Neural cell (in vitro differentiated cells): ENCODE measurements at regions not wholly inside any gene's neighbourhood (a gene's known extent, or its start where the extent isn't known, plus 50 kb on each side); places are given as distances from the start of the nearest gene placed in this dataset.

Experiments
- H2AFZ ChIP-seq: fragments of 200-600, 300-800 bp; sonication (generic), shearing (Covaris generic); 2 replicates; pipeline ENCODE4 v1.6.0; 2014; ENCODE audit warnings: low read depth, mild to moderate bottlenecking, antibody characterized with exemption, low read length, moderate library complexity
- H3F3A ChIP-seq: fragments of 200-600 bp; shearing (Covaris generic); 2 replicates; pipeline ENCODE4 v1.6.1; 2016; ENCODE audit warnings: mild to moderate bottlenecking, moderate library complexity, mixed read lengths, antibody characterized with exemption, low read length; ENCODE audit not compliant: insufficient read depth, poor library complexity, severe bottlenecking
- H3K27ac ChIP-seq: fragments of 200-600, 300-800 bp; sonication (generic), shearing (Covaris generic); 2 replicates; pipeline ENCODE4 v1.5.1; 2014; ENCODE audit warnings: mild to moderate bottlenecking, low read length, moderate library complexity
- H3K27me3 ChIP-seq: fragments of 300-800, 200-600 bp; sonication (generic), shearing (Covaris generic); 2 replicates; pipeline ENCODE4 v1.6.0; 2014; ENCODE audit warnings: mild to moderate bottlenecking, low read depth, low read length, moderate library complexity; ENCODE audit not compliant: insufficient read depth
- H3K36me3 ChIP-seq: fragments of 300-800, 200-600 bp; sonication (generic), shearing (Covaris generic); 2 replicates; pipeline ENCODE4 v1.5.1; 2014; ENCODE audit warnings: mild to moderate bottlenecking, antibody characterized with exemption, low read length, moderate library complexity; ENCODE audit not compliant: insufficient read depth
- H3K4me2 ChIP-seq: fragments of 300-800, 200-600 bp; sonication (generic), shearing (Covaris generic); 2 replicates; pipeline ENCODE4 v1.6.0; 2014; ENCODE audit warnings: mild to moderate bottlenecking, low read length
- H3K4me3 ChIP-seq: fragments of 300-800, 200-600 bp; sonication (generic), shearing (Covaris generic); 2 replicates; pipeline ENCODE4 v1.5.1; 2014; ENCODE audit warnings: mild to moderate bottlenecking, low read length, moderate library complexity
- H3K79me2 ChIP-seq: fragments of 200-600 bp; shearing (Covaris generic); replicated peaks from 2 replicates; pipeline ENCODE4 v1.6.0; 2014; ENCODE audit warnings: mild to moderate bottlenecking, low read length, moderate library complexity; ENCODE audit not compliant: insufficient read depth
- H3K9ac ChIP-seq: fragments of 300-800, 200-600 bp; sonication (generic), shearing (Covaris generic); 2 replicates; pipeline ENCODE4 v1.6.1; 2016; ENCODE audit warnings: mild to moderate bottlenecking, low read length, mixed read lengths
- H3K9me2 ChIP-seq: fragments of 200-600 bp; shearing (Covaris generic); 2 replicates; pipeline ENCODE4 v1.6.1; 2016; ENCODE audit warnings: mild to moderate bottlenecking, low read length, mixed read lengths; ENCODE audit not compliant: insufficient read depth
- H3K9me3 ChIP-seq: fragments of 200-600, 300-800 bp; sonication (generic), shearing (Covaris generic); 2 replicates; pipeline ENCODE4 v1.6.1; 2016; ENCODE audit warnings: mild to moderate bottlenecking, mixed run types, low read length, moderate library complexity, mixed read lengths
- H4K20me1 ChIP-seq: fragments of 200-600 bp; shearing (Covaris generic); 2 replicates; pipeline ENCODE4 v1.6.1; 2016; ENCODE audit warnings: mild to moderate bottlenecking, mixed run types; ENCODE audit not compliant: insufficient read depth
- CTCF ChIP-seq: fragments of 450-650 bp; IDR thresholded peaks from 2 replicates; pipeline ENCODE4 v1.5.1; 2014; ENCODE audit warnings: antibody characterized with exemption, mild to moderate bottlenecking, moderate library complexity; ENCODE audit not compliant: poor library complexity, severe bottlenecking
- EP300 ChIP-seq: fragments of 450-650 bp; conservative IDR thresholded peaks from 2 replicates; pipeline ENCODE4 v1.6.1; 2014; ENCODE audit warnings: antibody characterized with exemption, mild to moderate bottlenecking, moderate library complexity; ENCODE audit not compliant: poor library complexity, severe bottlenecking
- EZH2 ChIP-seq: fragments of 200-600, 300-800 bp; shearing (Covaris generic), sonication (generic); IDR thresholded peaks from 2 replicates; pipeline ENCODE4 v1.6.1; 2014; ENCODE audit warnings: antibody characterized with exemption, low read length, borderline replicate concordance, mild to moderate bottlenecking; ENCODE audit not compliant: insufficient read depth, poor library complexity, severe bottlenecking
- MXI1 ChIP-seq: fragments of 450-650 bp; conservative IDR thresholded peaks from 2 replicates; pipeline ENCODE4 v1.6.1; 2014; ENCODE audit warnings: antibody characterized with exemption, mild to moderate bottlenecking; ENCODE audit not compliant: poor library complexity, severe bottlenecking
- POLR2AphosphoS5 ChIP-seq: IDR thresholded peaks from 2 replicates; pipeline ENCODE4 v1.6.1; 2012
- RAD21 ChIP-seq: fragments of 450-650 bp; conservative IDR thresholded peaks from 2 replicates; pipeline ENCODE4 v1.6.1; 2014; ENCODE audit warnings: antibody characterized with exemption, mild to moderate bottlenecking, moderate library complexity
- REST ChIP-seq: IDR thresholded peaks from 2 replicates; pipeline ENCODE4 v1.6.1; 2012; ENCODE audit warnings: borderline replicate concordance
- SMC3 ChIP-seq: fragments of 450-650 bp; conservative IDR thresholded peaks from 2 replicates; pipeline ENCODE4 v1.6.1; 2014; ENCODE audit warnings: antibody characterized with exemption, mild to moderate bottlenecking, moderate library complexity; ENCODE audit not compliant: poor library complexity
- TAF1 ChIP-seq: IDR thresholded peaks from 2 replicates; pipeline ENCODE4 v1.6.1; 2012; ENCODE audit warnings: low read depth

GRCh38 chr2:20515290-20516220, 68.7 kb downstream of the RHOB start:
- no peaks in the 10 kb centered on the region for H3K36me3 ChIP-seq
- no peak overlapping the region for H3K4me3 ChIP-seq
- H3F3A ChIP-seq: no peaks in the 10 kb centered on the region
- H3K9me2 ChIP-seq: no peaks in the 10 kb centered on the region
- no peak for TF ChIP-seq SMC3
- TF ChIP-seq REST: no peak
- no peak for TF ChIP-seq RAD21
- TF ChIP-seq EP300: no peak
- no peak for TF ChIP-seq MXI1
- TF ChIP-seq TAF1: no peak
- TF ChIP-seq EZH2: no peak
- TF ChIP-seq POLR2AphosphoS5: no peak
- TF ChIP-seq CTCF: no peak
- H3K27me3 ChIP-seq: no peaks in the 10 kb centered on the region
- no peak overlapping the region for H2AFZ ChIP-seq
- no peaks in the 10 kb centered on the region for H4K20me1 ChIP-seq
- H3K79me2 ChIP-seq: no peaks in the 10 kb centered on the region
- H3K9ac ChIP-seq: no peak overlapping the region
- H3K9me3 ChIP-seq: no peaks in the 10 kb centered on the region
- H3K27ac ChIP-seq: no peak overlapping the region
- H3K4me2 ChIP-seq: no peak overlapping the region

- Histone ChIP-seq H3K27ac (no peak overlapping the region), H3K36me3 (no peaks in the 10 kb centered on the region), H3K79me2 (no peaks in the 10 kb centered on the region), H3K27me3 (no peaks in the 10 kb centered on the region), H3K9me2 (no peaks in the 10 kb centered on the region), H3K9me3 (no peaks in the 10 kb centered on the region), H4K20me1 (no peaks in the 10 kb centered on the region), H3K4me2 (no peak overlapping the region), H3F3A (no peaks in the 10 kb centered on the region), H3K9ac (no peak overlapping the region), H2AFZ (no peak overlapping the region), H3K4me3 (no peak overlapping the region)
- TF ChIP-seq RAD21: no peak
- no peak for TF ChIP-seq MXI1
- no peak for TF ChIP-seq EZH2
- no peak for TF ChIP-seq CTCF
- TF ChIP-seq POLR2AphosphoS5: no peak
- no peak for TF ChIP-seq REST
- no peak for TF ChIP-seq SMC3
- no peak for TF ChIP-seq TAF1
- no peak for TF ChIP-seq EP300
Measured at GRCh38 chr2:20516291-20516645, 69.4 kb downstream of the RHOB start.
